ENCODE measurements at regions not wholly inside any gene's neighbourhood (a gene's known extent, or its start where the extent isn't known, plus 50 kb on each side); places are given as distances from the start of the nearest gene placed in this dataset.

DNA sequence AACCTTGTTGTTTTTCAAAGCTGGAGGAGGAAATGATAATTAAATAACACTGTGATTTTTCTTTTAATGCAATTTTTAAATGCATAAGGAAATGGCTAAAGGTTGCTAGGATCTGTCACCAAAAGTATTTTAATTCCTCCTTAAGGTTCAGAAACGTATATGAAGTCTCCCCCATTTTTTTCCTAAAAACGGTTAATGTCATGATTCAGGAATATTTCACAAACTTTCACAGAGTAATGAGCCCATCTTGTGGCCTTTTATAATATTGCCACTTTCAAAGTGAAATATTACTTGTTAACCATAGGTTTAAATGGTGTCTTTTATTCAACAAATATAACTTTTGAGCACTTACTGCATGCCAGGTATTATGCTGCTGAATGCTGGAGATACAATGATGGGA, 99.5 kb upstream of the USP38 start:
- TF ChIP-seq, protein P1, sequence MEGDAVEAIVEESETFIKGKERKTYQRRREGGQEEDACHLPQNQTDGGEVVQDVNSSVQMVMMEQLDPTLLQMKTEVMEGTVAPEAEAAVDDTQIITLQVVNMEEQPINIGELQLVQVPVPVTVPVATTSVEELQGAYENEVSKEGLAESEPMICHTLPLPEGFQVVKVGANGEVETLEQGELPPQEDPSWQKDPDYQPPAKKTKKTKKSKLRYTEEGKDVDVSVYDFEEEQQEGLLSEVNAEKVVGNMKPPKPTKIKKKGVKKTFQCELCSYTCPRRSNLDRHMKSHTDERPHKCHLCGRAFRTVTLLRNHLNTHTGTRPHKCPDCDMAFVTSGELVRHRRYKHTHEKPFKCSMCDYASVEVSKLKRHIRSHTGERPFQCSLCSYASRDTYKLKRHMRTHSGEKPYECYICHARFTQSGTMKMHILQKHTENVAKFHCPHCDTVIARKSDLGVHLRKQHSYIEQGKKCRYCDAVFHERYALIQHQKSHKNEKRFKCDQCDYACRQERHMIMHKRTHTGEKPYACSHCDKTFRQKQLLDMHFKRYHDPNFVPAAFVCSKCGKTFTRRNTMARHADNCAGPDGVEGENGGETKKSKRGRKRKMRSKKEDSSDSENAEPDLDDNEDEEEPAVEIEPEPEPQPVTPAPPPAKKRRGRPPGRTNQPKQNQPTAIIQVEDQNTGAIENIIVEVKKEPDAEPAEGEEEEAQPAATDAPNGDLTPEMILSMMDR (IDR thresholded peaks at IDR 0.05), result peak in 1 of 3 experiments; percentile 13
- TF ChIP-seq POLR2A (IDR thresholded peaks at IDR 0.05), result no peak
